Neural progenitor cell (in vitro differentiated cells): ENCODE measurements at regions not wholly inside any gene's neighbourhood (a gene's known extent, or its start where the extent isn't known, plus 50 kb on each side); places are given as distances from the start of the nearest gene placed in this dataset.

ENCODE experiments used
- CTCF ChIP-seq: fragments of 200-600 bp; sonication (generic); IDR thresholded peaks from 2 replicates; pipeline ENCODE4 v1.5.1; 2017; ENCODE audit warnings: antibody characterized with exemption, mild to moderate bottlenecking
- EZH2 ChIP-seq: fragments of 200-600 bp; sonication (generic); IDR thresholded peaks from 2 replicates; pipeline ENCODE4 v1.6.1; 2017; ENCODE audit warnings: antibody characterized with exemption, mild to moderate bottlenecking, moderate library complexity
- EZH2phosphoT487 ChIP-seq: fragments of 200-600 bp; sonication (generic); IDR thresholded peaks from 2 replicates; pipeline ENCODE4 v1.6.1; 2017; ENCODE audit warnings: antibody characterized with exemption

GRCh38 chr5:18797222-18797621 lies 1163.0 kb downstream of the TAF11L14 start:
- TF ChIP-seq CTCF (no peak), EZH2 (no peak), EZH2phosphoT487 (no peak)
